ENCODE measurements at regions not wholly inside any gene's neighbourhood (a gene's known extent, or its start where the extent isn't known, plus 50 kb on each side); places are given as distances from the start of the nearest gene placed in this dataset.
"Not testable (repeated sequence)": the region's sequence is repeated elsewhere in the genome, so short reads cannot be mapped to it uniquely, and the experiment has no call there.

DNA sequence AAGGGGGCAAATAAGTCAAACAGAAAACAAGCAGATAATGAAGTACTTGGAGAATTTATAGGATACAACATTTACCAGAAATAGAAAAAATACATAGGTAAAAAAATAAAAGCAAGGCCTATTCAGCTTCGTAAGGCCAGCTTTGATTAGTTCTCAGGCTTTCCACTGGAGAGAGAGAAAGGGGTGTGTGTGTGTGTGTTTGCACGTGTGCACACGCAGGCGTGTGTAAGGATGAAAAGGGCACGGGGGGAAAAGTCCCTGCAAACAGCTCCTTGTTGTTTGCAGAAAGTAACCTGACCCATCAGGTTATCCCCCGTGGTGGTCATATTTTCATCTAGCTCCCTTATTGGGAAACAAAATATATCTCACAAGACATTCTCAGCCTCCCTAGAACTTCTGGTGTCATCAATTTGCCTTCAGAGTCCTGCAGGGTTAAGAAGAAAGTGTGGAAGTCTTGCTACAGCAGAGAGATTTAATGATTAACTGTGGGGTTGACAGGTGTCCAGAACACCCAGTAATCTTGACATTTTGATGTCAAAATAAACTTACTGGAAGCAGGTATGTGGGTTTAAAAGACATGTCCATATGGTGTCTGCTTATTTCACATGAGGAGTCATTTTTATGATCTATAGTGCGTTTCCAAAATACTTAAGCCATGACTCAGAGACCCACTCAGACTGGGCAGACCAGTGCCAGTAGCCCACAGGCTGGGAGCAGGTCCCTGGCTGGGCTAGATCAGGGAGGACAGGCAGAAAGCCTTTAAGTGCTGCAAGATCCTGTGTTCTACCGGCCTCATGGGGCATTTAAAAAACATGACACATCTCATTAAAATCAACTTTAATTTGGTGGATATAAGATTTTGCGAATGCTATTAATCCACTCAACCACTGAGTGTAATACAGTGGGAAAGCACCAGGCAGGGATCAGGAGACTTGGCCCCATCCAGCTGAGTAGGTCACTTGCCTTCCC lies 487.6 kb upstream of the CAMK1G start:
- DNase-seq, result no peak

DNA sequence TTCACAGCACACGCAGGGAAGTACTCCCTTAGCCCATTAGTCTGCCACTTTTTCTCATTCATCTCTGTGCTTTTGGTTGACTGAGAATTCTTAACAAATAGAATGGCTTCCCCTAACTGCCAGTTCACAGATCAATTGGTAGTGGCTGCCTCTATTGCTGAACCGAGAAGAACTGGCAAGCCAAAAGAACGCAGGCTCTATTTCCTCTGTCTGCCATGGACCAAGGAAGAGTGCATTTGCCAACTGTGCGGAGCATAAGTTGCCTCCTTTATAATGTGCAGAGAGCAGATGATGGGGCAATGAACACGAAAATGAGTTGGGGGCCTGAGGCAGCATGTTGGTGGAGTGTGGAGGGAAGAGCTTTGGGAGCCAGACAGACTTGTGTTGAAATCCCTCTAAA lies 483.1 kb upstream of the CAMK1G start:
- no peak for DNase-seq

DNA sequence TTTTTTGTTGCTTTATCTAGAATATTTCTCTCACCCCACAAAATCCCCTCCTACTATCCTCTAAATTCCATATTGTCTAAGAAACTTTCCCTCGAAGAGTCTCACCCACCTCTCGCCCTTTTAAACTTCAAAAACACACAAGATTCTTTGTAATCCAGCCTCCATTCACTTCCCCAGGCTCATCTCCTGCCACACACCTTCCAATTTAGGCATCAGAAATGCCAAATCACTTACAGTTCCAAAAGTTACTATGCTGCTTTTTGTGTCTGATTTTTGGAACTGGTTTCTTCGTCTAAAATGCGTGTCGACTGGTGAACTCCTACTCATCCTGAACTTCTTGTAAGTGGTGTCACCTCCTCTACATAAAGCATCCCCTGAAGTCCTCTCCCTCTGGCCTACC lies 482.4 kb upstream of the CAMK1G start:
- DNase-seq, result no peak

DNA sequence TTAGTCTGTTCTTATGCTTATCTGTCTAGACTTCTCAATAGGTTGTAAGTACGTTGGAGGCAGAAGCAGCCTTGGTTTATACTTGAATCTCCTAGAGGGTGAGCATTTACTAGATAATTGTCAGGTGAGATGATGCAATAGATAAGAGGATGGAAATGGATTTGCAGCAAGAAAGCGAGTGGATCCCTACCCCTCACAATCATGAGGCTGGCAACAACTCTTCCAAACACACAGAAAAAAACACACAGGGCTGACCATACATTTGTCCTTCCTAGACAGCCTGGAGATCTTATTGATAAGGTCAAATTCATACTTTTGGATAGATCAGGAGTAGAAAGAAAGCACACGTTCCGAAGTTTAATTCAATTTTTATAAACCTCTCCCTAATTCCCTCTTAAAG lies 481.4 kb upstream of the CAMK1G start:
- DNase-seq, result no peak

DNA sequence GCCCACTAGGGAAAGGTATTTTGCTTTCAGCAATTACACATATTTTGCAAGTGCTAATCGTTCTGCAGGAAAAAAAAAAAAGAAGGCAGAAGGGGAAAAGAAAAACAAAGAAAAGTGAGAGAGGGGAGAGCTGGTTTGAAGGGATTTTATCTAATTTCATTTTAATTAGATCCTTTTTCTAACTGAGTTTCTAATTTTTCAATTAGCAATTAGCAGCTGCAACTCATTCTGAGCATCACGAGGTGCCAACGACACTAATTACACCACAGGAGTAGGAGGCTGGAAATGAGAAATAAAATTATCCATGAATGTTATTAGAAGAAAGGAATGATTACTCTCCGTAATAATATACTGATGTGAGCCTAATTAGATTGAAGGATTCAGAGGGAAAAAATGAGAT lies 481.0 kb upstream of the CAMK1G start:
- DNase-seq, result no peak

DNA sequence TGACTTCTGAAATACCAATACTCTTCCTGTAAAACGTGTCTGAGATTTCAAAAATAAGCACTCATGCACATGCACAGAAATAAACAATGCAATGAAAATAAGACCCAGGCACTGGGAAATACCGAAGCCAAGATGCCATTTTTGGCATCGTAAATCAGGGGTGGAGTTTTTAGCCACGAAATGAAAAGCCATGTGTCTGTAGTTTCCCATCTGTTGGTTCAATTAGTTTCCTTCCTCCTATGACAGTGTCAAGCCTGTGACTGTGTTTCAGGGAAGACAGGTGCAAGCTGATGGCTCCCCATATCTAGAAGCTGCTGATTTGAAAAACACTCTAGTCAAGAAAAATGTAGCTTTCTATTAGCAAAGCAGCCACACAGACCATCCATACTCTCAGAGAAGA lies 480.4 kb upstream of the CAMK1G start:
- DNase-seq, result no peak

DNA sequence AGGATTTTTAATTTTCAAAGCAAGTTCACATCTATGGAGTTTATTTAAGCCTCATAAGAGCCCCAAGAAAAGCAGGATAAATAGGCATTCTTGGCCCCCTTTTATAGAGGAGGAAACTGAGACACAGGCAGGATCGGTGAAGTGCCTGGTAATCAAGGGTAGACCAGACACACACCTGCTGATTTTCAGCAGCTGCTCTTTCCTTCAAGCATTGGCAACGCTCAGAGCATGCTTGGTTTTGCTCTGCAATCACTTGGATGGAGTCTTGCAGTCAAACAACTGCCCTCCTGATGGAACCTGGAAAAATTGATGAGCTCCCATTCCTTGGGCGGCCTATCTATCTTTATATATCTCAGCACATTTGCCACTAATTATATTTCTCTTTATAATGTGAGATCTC lies 478.9 kb upstream of the CAMK1G start:
- DNase-seq, result no peak

DNA sequence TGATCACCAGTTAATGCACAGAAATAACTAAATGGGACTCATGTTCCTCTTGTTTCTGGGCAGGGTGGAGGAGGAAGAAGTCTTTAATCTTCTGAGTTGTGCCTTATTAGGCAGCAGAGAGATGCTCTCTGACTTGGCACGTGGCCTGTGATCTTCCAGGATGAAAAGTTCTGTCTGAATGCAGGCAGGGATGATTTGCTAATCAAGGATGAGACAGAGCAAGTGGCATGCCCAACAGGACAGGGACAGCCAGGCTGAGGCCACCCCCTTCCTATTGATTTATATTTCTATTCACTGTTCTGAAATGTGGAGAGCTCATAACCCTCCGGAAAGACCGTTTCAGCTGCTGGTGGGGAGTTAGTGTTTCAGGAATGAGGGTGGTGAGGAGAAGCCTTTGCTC lies 477.8 kb upstream of the CAMK1G start:
- DNase-seq, result no peak

DNA sequence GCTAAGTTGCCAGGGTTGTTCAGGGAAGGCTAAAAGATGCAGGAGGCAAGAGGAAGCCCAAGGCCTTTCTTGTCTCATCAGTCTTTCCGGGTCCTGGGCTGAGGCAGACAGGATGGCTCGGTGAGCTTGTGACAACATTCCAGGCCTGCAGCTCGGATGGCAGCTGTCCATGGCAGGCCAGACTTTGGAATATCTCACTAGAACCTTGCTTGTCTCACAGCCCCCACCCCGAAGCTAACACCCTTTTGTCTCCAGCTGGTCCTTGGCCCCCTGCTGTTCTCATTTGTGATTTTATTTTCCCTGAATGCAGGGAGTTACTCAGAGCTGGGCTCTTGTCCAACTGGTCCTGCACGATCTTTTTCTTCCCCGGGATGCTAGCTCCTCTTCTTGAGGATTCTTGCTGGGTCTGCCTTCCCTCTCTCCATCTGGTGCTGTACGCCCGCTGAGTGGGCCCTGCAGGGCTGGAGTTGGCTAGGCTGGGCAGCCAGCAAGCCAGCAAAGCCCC lies 477.2 kb upstream of the CAMK1G start:
- DNase-seq, result no peak

DNA sequence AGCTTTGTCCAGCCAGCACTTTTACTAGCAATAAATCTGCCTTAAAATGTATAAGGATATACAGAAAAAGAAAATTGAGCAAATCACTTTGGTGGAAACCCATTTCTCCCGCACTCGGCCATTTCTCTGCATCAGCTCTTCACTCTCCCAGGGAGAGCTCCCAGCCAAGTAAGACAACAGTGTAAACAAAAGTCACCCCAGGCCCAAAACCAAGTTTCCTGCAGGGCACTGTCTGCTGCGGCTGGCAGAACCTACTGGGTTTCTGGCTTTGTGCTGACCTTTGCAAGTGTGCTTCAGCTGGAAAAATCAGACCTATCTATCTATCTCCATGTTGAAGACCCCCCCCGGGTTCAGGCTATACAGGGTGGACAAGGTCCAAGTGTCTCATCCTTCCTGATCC lies 476.7 kb upstream of the CAMK1G start:
- DNase-seq, result no peak

DNA sequence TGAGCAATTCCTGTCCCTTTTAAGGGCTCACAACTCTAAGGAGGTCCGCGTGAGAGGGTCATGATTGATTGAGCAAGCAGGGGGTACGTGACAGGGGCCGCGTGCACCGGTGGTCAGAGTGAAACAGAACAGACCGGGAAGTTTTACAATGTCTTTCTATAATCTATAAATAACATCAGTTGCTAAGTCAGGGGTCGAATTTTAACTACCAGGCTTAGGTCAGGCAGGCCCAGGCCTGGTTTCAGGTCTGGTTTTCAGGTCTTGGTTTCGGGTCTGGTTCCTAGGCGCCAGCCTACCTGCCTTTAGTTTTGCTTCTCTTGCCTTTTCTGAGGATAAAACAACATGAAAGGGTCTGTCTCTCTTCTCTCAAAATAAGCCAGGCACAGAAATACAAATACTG lies 476.0 kb upstream of the CAMK1G start:
- DNase-seq, result no peak

DNA sequence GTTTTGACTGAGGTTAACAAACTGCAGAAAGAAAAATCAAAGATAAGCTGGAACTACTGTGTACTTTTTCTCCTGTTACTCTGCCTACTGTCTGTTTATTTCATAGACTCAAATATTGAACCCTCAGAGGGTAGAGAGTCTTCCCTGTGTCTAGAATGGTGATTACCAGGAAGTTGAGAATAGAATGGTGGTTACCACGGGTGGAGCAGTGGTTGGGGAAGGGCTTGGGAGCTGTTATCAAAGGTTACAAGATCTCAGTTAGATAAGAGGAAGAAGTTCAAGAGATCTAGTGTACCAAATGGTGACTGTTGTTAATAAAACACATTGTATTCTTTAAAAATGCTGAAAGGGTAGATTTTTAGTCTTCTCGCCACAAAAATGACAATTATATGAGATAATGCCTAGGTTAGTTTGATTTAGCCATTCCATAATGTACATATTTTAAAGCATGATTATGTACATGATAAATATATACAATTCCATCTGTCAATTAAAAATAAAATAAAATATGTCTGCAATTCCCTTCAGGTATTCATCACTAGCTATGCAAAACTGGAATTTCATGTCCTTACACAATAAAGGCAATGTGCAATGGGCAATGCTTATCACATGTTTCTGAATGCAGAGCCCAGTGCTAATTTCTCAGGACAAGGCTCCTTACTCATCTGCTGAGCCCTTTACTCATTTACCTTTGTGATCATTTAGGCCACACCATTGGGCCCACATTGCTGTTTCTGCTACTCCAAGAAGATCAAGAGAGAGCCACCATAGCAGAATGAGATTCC lies 474.3 kb upstream of the CAMK1G start:
- DNase-seq, result no peak

DNA sequence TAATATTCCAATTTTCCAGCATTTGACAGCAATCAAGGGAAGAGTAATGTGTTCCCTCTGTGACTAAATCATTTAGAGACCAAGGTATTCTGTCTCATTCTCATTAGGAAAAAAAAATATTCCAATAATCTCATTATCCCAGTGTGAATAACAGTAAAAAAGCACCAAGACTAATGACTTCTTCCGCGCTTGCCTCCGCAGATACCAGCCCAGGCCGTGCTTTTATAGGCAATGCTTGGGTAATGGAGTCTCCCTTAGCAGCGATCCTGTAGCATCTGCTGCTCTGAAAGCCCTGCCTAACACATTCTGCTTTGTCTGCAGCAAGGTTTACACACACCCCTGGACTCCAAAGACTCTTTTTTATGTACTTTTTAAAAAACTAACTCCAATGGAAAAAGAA lies 470.0 kb upstream of the CAMK1G start:
- DNase-seq, result no peak

DNA sequence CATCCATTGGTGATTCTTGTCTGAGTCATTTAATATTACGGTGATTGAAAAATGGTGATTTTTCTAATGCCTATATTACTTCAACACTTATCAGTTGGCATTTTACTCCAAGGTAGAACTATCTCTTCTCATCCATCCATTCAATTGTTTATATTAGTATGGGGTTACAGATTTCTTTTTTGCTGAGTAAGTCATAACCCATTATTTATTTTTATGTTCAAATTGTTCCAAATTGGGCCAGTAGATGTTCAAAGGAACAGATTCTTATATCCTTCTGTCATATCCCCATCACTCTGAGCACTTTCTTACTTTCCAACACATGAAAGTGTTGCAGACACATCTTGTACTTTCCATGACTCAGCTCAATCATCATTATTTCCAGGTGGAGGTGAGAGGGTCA lies 466.8 kb upstream of the CAMK1G start:
- no peak for DNase-seq

DNA sequence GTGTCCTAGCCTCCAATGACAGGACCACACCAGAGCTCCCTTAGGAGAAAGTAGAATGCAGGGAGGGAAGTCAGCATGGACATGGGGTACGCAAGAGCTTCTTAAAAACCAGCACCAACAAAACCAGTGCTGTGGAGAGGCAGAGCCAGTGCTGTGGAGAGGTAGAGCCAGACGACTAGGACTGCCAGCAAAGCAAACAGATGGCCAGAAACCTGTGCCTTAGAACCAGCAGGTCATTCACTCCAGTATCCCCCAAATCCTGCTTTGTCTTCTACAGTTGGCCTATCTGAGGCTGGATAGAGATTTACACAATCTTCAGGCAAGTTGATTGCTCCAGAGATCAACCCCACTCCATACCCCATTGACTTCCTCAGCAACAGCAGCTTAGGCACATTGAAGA lies 459.9 kb upstream of the CAMK1G start:
- DNase-seq, result no peak

DNA sequence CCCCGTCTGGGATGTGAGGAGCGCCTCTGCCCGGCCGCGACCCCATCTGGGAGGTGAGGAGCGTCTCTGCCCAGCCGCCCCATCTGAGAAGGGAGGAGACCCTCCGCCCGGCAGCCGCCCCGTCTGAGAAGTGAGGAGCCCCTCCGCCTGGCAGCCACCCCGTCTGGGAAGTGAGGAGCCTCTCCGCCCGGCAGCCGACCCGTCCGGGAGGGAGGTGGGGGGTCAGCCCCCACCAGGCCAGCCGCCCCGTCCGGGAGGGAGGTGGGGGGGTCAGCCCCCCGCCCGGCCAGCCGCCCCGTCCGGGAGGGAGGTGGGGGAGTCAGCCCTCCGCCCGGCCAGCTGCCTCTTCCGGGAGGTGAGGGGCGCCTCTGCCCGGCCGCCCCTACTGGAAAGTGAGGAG lies 454.4 kb upstream of the CAMK1G start:
- DNase-seq, result not testable (repeated sequence)

DNA sequence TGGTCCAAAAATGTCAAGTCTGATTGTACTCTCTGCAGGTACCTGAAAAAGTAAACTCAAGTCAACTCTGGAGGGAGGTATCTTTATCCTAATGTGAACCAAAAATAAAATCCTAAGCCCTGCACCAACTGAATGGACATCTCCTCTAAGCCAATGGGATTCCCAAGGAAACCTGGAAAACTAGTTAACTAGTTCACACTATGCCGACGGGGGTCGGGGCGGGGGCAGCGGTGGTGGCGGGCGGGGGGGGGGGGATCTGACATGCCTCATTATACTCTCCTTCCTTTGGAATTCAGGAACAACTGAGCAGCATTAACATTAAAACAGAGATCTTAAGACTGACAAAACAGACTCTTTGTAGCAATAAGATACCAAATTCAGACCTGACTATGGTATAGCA lies 452.6 kb upstream of the CAMK1G start:
- DNase-seq, result no peak

DNA sequence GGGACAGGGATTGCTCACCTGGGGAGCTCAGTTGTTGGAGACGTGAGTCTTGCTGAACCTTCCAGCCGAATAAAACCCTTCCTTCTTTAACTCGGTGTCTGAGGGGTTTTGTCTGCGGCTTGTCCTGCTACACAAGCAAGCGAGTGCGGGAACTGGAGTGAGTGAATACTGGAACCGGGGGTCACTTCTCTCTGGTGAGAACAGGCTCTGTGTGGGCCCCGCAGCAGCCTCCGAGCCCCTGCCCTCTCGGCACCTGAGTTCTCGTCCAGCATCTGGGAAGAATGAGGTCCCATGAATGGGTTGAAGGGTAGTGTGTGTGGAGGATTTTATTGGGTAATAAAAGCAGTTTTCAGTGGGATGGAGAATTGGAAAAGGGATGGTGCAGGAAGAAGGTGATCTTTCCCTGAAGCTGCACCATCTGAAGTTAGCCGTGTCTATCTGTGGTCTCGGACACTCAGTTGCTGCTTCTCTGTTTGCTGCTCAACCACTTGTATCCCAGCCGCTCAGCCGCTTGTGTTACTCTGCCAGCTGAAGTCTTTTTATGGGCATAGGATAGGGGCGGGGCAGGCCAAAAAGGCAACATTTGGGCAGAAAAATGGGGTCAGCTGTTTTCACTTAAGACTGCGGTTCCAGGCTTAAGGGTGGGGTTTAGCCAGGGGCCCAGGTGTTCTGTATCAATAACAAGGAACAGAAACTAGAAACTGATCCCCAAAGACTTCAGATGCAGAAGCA lies 450.6 kb upstream of the CAMK1G start:
- DNase-seq, result no peak

DNA sequence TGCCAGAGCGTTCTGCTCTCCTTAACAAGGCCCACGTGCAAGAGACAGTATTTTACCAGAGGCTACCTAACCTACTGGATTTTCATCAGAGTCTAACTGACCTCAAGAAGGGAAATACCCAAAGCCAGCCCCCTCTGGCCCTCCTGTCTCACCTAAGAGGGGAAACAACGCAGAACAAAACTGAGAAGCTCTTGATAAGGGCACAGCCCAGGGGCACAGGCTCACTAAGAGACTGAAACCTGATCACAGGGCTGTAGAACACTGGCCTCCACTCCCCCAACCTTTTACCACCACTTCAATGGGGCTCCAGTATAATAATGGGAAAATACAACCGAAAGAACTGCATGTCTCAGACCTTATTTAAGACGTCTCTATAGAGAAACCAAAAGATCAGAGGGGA lies 449.5 kb upstream of the CAMK1G start:
- DNase-seq, result no peak

DNA sequence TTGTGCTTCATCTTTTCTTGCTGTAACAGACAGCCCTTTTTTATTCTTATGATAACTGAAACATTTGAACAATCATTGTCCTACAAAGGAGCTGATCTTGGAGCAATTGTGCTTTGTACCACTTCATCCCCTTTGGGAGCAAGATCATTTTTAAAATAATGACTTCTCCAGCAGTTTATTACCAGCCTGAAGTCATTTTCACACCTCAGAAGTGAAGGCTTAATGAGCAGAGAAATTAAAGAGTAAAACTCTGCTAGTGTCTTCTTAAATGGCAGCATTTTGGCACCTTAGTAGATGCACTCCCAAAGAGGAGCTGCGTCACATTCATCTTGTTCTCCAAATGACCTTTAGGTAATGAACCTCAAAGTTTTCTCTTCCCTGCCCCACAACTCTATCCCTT lies 439.6 kb upstream of the CAMK1G start:
- DNase-seq, result no peak

DNA sequence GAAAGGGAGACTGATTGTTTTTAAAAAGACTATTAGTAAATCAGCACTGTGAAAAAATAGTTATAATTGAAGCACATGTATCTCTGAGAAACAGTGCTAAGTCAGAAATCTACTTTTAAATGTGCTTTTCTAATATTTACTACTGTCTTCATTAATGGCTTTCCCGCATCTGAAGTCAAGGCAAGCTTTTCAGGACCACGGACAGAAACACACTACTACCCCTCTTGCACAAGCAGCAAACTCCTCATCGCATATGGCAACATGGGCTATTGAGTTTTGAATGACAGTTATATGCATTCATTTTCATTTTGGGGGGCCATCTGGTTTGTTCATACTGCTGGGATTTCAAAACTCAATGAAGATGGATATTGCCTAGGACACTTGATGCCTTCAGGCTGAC lies 433.4 kb upstream of the CAMK1G start:
- DNase-seq, result no peak

DNA sequence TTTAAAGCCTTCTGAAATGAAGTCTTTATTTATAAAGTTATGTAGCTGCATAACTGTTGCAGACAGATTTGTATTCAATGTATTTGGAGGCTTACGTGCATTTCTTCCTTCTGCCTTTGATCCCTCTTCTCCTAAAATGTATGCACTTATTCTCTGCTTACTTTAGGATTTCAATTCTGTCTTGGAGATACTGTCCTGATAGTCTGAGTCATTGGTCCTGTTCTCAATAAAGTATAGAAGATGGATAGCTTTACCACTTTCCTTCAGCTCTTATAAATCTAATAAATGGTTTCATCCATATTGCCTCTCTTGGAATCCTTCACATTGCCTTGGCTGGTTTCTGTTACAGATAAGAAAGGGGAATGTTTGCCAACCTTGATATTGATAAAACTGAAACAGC lies 430.1 kb upstream of the CAMK1G start:
- no peak for DNase-seq

DNA sequence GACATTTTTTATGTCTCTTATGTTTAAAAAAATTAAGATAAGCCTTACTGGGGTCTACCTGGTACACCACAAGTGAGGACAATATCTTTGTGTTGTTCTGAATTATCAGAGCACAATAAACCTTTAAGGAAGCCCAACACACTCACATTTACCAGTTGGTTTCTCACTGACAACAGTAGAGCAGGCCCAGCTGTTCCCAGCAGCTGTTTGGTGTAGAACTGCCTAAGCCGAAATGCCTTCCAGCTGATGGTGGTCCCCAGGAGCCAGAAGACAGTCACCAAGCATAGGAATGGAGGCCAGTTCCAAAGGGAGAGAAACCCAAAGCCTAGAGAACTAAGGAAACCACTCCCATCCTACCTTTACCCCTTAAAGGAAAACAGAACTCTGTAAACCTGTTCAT lies 428.6 kb upstream of the CAMK1G start:
- no peak for DNase-seq
